OCI-LY1 (cell line): ENCODE measurements at regions not wholly inside any gene's neighbourhood (a gene's known extent, or its start where the extent isn't known, plus 50 kb on each side); places are given as distances from the start of the nearest gene placed in this dataset.

Experiments
- CTCF ChIP-seq: fragments of 200-600 bp; sonication (generic), shearing (Covaris generic); IDR thresholded peaks from 2 replicates; pipeline ENCODE4 v1.5.1; 2017; ENCODE audit warnings: mild to moderate bottlenecking, antibody characterized with exemption, low read length, moderate library complexity, mixed read lengths
- EZH2 ChIP-seq: fragments of 200-600 bp; sonication (generic), shearing (Covaris generic); IDR thresholded peaks from 2 replicates; pipeline ENCODE4 v1.8.0; 2017; ENCODE audit warnings: borderline replicate concordance, mixed run types, mild to moderate bottlenecking, antibody characterized with exemption, low read length, moderate library complexity, mixed read lengths

- no peak for TF ChIP-seq CTCF
- TF ChIP-seq EZH2: no peak
Observed at GRCh38 chr7:117975476-117975875, 102.2 kb upstream of the CTTNBP2 start.
